GM18505 (cell line): ENCODE measurements at regions not wholly inside any gene's neighbourhood (a gene's known extent, or its start where the extent isn't known, plus 50 kb on each side); places are given as distances from the start of the nearest gene placed in this dataset.

ENCODE experiments used
- ATAC-seq: cut with Tn5 transposase; IDR thresholded peaks from one replicate; pipeline ENCODE4 v1.9.1; 2021; ENCODE audit not compliant: unreplicated experiment
- POLR2A ChIP-seq: IDR thresholded peaks from 4 replicates; pipeline ENCODE4 v1.6.1; 2011; ENCODE audit warnings: borderline replicate concordance; ENCODE audit not compliant: insufficient read depth, insufficient read length; ENCODE audit errors: extremely low read depth

- TF ChIP-seq POLR2A, result no peak
- no peak for ATAC-seq
Observed at GRCh38 chr10:125333769-125334168, 173.4 kb upstream of the CTBP2 start.

GRCh38 chr10:125333209-125333591 is 172.8 kb upstream of the CTBP2 start:
- no peak for ATAC-seq
- no peak for TF ChIP-seq POLR2A

DNA sequence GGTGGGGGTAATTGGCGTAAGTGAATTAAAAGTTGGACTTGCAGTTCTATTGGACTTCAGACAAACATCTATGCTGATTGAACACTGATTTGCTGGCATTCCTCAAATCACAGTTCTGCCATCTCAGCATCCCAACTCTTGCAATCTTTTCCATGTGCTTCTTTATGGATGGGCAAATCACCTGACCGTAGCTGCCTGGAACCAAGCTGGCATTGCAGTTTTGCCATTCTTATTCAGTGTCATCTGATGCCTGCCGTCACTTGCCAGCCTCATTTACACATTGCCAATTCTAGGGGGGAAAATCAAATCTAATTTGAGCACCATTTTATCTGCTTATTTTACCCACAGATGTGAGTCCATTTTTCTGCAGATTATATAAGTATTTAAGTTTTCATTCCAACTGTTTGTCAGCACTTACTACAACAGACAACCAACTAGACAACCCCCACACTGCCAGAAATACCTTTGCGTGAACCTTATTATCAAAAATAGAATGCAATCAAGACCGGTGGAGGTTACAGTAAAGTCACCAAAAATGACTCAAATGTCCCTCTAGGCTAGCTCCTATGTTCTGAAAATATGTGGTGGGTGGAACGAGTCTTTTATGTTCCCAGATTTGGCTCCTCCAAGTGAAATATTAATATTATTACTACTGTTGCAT is 172.3 kb upstream of the CTBP2 start:
- ATAC-seq, result no peak
- TF ChIP-seq POLR2A, result no peak

- TF ChIP-seq POLR2A, result no peak
- no peak for ATAC-seq
Observed at GRCh38 chr10:125331056-125331455, 170.7 kb upstream of the CTBP2 start.

DNA sequence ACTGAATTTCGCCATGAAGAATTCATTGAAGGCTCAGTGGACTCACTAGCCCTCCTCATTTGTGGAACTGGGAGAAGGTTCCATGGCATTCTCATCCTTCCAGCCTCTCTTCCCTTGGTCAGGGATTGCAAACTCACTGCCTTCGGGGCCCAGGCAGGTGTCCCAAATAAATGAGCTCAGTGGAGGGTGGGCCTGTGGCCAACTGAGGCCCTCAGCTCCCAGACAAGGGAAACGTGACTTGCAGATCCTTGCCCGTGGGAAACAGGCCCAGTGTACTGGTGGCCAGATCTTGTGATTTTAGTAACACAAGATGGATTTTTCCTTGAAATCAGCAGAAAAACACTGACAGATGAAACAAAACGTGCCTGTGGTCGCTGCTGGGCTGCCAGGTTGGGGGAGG is 168.7 kb upstream of the CTBP2 start:
- no peak for ATAC-seq
- no peak for TF ChIP-seq POLR2A

DNA sequence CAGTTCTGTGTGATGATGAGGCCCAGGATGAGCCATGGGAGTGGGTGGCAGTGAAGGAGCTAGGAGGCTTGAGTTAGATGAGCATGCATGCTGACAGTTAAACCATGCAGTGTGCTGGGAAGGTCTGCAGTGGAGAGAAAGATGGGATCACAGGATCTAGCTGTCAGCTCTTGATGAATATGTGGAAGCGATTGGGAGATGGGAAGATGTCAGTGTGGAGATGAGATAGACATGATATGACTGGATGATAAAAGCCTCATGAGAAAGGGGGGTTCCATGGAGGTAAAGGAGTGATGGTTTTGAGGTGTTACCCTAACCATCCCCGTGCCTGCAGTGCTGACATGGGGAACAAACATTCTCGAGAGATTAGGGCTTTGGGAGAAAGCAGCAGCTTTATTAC is 165.0 kb upstream of the CTBP2 start:
- no peak for TF ChIP-seq POLR2A
- ATAC-seq, result no peak

GRCh38 chr10:125316436-125316835 is 156.1 kb upstream of the CTBP2 start:
- ATAC-seq, result no peak
- no peak for TF ChIP-seq POLR2A

DNA sequence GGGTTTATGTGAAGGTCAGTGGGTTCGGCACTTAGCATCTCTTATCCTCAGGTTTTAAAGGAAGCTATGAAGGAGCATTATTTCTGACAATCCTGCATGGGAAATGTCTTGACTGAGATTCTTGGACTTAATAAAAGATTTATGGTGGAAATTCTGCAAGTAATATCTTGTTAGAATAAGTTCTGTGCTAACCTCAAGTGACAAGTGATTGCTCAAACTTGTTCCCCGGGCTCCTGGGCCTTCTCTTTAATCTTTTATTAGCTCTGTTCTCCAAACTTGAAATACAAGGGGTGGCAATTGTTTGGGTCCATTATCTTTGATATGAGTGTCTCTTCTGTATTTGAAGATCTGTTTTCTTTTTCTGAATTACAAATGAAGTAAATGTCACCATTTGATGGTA is 140.6 kb upstream of the CTBP2 start:
- ATAC-seq, result no peak

DNA sequence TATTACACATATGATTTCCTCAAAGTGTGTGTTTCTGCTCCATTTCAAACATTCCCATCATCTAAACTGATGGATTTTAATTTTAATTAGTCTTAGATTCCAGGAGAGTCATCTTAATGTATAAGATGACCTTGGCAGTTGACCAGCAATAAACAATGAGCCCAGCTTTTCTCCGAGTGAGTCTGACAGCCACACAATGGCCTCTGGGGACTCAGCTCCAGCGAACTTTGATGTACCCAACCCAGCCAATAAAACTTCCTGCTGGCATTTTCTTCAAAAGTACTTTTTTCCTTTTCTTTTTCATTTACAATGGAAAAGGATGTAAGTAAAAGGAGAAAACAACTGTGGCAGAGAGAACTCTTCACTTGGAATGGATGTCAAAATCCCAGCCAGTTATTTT is 139.1 kb upstream of the CTBP2 start:
- ATAC-seq, result no peak
- TF ChIP-seq POLR2A, result no peak

More for the DNA sequence above, 140.6 kb upstream of the CTBP2 start:
- TF ChIP-seq POLR2A, result no peak

DNA sequence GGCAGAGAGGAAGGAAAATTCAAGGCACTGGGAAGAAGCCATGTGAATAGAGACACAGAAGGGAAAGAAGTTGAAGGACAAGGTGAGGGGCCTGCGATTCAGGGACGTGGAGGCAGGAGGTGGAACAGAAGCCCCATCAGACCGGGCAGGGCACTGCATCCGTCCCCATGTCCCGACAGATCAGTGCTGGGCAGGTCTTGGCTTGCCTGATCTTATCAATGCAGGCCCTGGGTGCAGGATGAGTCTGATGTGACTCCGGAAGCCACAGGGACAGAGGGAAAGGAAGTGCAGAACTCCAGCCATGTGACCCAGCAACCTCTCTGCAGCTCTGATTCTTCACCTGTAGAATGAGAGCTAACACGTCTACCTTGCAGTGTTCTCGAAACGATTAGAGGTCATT is 136.2 kb upstream of the CTBP2 start:
- ATAC-seq, result no peak
- no peak for TF ChIP-seq POLR2A

- TF ChIP-seq POLR2A, result no peak
- no peak for ATAC-seq
Observed at GRCh38 chr10:125294109-125294508, 133.7 kb upstream of the CTBP2 start.

DNA sequence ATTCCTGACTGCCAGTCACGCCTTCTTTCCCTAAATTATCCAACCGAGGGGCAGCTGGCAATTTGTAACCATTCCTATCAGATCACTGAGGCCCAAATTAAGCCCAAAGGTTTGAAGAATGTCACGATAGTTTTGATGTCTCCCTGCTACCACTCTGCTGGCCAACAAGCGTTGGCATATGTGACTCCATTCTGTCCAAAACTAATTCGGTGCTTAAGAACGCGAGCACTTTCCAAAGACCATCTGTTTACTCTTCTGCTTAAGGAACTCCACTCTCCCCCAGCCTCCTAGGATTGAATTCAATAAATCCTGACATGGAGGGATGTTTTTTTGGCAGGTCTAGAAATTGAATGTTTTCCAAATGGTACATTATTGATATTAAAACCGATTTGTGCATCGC is 131.5 kb upstream of the CTBP2 start:
- TF ChIP-seq POLR2A, result no peak
- ATAC-seq, result no peak

DNA sequence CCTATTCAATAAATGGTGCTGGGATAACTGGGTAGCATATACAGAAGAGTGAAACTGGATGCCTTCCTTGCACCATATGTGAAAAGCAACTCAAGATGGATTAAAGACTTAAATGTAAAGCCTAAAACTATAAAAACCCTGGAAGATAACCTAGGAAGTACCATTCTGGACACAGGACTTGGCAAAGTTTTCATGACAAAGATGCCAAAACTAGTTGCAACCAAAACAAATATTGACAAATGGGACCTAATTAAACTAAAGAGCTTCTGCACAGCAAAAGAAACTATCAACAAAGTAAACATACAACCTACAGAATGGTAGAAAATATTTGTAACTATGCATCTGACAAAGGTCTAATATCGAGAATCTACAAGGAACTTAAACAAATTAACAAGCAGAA is 129.1 kb upstream of the CTBP2 start:
- no peak for TF ChIP-seq POLR2A
- no peak for ATAC-seq

DNA sequence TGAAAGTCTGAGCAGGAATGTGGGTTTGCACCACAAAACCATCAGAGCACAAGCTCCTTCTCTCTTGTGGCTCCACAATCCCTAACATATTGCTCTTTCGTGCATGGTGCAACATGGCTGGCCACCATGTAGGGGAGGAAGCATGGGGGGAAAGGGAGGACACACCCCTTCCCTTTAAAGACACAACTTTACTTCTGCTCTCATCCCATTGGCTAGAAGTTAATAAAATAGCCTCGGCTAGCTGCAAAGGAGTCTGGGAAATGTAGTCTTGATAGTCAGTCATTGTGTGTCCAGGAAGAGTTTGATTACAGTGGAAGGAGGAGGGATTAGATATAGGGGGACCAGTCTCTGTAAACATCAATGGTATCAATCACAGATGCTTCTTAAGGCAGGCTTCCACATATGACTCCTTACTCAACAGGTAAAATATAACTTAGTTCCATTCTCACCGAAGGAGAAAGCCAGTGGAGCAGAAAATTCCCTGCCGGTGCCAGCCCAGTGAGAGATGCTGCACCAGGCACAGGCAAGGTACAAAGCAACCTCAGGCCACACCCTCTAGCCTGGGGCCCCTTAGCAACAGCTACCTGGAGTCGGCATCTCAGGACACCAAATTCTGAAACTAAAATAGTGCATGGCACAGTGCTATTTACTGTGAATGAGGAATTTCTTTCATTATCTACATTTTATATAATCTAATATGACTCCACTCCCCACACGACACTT is 124.7 kb upstream of the CTBP2 start:
- no peak for TF ChIP-seq POLR2A
- no peak for ATAC-seq
